ENCODE measurements at regions not wholly inside any gene's neighbourhood (a gene's known extent, or its start where the extent isn't known, plus 50 kb on each side); places are given as distances from the start of the nearest gene placed in this dataset.

GRCh38 chr10:124286621-124287020, 132.1 kb downstream of the OAT start:
- no peak for DNase-seq (ENCODE audit: low read depth)

- no peak for DNase-seq (ENCODE audit: low read depth)
Observed at GRCh38 chr10:124285587-124286527, 132.9 kb downstream of the OAT start.

DNA sequence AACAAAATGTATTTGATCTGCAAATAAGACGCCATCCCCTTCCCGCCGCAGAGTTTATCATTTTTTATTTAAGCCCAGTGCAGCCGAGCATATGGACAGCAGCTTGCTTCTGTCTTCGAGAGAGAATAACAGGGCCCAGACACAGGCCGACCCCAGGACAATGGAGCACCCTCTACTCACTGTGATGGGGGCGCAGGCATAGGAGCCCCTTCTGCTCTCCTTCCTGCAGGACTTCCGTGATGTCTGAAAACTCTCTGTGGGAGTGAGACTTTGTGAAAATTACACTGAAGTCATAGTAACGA, 134.8 kb downstream of the OAT start:
- DNase-seq (ENCODE audit: low read depth), result no peak

DNA sequence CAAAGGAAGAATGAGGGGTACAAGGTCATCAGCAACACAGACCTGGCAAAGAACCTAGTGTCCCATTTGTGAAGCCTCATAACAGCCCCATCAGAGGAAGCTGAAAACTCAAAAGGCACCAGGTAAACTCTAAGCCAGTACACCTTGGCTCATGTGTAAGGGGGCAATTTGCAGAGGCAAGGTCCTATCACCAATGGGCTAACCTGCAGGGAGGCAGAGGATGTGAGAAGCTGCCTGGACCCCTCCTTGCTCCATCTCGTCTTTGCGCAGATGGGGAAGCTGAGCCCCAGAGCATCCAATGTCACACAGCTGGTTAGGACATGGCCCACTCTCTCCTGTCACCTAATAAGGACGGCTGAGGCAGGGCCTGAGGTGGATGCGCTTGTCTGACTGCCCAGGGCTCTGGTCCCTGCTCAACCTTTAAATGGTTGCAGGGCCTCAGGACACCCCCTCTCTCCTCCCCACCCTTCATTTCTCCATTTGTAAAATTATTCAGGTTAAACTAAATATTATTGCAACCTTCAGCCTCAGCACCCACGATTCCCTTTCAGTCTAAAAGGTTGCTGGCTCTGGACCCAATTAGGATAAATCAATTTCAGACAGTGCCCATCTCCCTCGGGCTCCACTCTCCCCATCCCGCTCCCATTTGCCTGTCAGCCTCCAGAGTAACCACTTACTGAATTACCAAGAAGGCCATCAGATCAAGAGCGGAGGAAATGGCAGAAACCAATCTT, 135.3 kb downstream of the OAT start:
- no peak for DNase-seq (ENCODE audit: low read depth)

DNA sequence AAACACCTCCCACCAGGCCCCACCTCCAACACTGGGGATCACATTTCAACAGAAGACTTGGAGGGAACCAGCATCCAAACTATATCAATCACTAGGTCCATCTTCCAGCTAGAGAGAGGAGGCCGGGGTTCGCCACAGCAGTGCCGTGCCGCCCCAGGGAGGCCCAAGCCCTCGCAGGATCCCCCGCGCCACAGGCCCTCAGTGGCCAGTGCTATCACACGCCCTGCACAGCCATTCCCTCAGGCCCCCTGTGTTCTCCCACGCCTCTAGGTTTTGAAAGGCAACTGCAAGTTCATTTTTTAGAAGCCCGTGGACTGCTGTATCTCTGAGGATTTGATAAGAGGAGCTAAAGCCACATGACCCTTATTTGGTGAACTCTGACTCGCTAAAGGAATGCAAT, 136.4 kb downstream of the OAT start:
- DNase-seq (ENCODE audit: low read depth), result no peak

DNA sequence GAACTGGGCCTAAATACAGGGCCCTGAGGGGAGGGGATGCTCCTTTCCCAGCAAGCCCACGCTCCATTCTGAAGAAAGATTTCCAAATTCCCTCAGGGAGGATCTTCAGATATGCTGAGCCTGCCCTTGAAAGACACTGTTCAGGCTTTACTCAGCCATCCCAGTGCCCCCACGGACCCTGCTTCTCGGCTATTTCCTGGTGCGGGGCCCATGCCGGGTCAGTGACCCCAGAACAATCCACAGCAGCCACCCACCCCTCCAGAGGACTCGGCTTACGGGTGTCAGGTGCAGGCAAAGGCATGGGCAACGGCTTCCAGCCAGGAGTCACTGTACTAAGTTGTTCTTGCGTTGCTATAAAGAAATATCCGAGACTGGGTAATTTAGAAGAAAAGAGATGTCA, 137.1 kb downstream of the OAT start:
- no peak for DNase-seq (ENCODE audit: low read depth)

DNA sequence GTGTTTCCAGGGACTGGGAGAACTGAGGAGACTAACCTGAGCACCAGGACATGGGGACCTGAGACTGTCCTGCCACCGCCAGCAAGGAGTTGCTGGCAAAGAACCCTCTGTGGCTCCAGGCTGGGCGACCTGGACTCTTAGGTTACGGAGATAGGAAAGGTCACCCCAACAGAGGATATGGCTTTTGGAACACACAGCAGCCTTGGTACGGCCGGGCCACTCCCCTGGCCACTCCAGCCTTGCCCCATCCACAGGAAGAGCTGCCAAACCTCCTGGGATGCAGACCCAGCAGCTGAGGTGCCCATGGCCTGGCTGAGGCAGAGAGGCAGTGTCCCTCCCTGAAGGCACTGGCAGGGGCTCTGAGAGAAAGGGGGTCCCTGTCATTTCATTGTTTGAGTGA, 137.8 kb downstream of the OAT start:
- DNase-seq (ENCODE audit: low read depth), result no peak

GRCh38 chr10:124279882-124280281, 138.8 kb downstream of the OAT start:
- no peak for DNase-seq (ENCODE audit: low read depth)

DNA sequence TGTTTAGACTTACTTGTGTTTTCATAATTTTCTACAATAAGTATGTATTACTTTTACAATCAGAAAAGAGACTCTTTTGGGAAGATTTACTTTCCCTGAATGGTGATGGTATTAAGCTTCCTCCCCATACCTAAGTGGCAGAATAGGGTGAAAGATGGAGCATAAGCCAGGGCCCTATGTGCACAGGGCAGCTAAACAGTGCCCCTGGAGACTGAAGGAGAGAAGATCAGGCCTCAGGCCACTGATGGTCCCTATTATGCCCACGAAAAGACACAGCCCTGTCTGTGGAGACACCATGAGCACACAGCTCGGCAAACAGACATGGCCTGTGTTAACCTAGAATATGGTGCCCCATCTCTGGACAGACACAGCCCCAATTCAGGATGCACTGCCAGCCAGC, 139.4 kb downstream of the OAT start:
- DNase-seq (ENCODE audit: low read depth), result no peak

- DNase-seq (ENCODE audit: low read depth), result no peak
Observed at GRCh38 chr10:124278356-124278755, 140.4 kb downstream of the OAT start.

- DNase-seq (ENCODE audit: low read depth), result no peak
Observed at GRCh38 chr10:124273141-124273540, 145.6 kb downstream of the OAT start.

DNA sequence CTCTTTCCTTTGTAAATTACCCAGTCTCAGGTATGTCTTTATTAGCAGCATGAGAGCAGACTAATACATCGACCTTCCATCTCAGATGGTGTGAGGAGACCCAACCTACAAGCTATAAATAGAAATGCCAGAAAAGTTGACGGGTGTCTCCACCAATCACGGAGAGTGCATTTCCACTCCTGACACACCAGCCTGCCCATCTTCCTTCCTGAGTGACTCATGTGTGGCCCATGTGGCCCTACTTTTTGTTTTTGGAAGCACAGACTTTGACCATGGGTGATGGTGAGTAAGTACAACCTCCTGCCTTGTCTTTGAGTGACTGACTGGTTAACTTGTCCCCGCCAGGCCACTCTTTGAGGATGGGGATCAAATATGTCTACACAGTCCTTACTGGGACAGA, 147.0 kb downstream of the OAT start:
- no peak for DNase-seq (ENCODE audit: low read depth)

DNA sequence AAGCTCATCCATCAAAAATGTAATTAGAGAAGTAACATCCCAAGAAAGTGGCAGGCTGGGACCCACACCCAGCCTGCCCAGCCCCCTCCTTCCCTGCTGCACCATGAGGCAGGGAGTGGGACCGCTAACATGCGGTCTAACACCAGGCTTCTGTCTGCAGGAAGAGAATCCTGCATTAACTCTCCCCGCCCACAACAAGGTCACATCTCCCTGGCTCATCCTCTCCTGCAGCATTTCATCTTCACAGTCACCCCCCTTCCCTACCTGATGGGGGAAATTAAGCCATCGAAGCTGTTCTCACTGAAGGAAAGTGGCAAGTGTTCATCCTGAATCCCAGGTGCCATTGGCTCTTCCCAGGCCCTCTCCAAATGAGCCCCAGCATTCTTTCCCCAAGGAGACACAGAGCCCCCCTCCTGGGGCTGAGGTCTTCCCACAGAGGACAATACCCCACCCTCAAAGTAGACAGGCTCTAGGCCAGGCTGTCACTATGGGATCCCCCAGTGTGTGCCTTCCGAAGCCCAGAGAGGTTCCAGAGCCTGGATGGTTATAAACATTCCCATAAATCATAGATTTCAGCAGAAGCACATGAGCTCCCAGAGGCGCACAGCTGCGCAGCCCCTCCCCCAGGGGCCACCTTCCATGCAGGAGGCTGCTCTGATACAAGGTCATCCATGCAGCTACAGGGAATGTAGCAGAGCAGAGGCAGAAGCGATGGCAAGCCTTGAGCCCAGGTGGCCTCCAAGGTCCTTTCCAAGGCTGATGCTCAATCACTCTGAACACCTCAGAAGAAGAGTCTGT, 148.0 kb downstream of the OAT start:
- no peak for DNase-seq (ENCODE audit: low read depth)

DNA sequence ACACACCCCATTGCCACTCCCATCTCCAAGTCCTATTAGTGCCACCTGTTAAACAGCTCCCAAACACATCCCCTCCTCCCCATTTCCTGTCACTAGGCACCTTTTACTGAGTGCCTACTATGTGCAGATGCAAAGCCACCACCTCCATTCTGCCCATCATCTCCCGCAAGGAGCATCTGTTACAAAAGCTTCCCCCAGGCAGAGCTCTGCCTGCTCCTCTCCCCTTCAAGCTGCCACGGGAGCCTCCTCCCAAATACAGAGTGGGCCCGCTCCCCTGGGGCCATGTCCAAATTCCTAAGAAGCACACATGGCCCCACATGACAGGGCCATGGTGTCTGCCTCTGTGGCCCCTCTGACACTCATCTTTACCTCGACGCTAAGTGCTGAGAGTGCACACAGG, 149.7 kb downstream of the OAT start:
- no peak for DNase-seq (ENCODE audit: low read depth)

GRCh38 chr10:124267911-124268549, 150.7 kb downstream of the OAT start:
- DNase-seq (ENCODE audit: low read depth), result no peak

DNA sequence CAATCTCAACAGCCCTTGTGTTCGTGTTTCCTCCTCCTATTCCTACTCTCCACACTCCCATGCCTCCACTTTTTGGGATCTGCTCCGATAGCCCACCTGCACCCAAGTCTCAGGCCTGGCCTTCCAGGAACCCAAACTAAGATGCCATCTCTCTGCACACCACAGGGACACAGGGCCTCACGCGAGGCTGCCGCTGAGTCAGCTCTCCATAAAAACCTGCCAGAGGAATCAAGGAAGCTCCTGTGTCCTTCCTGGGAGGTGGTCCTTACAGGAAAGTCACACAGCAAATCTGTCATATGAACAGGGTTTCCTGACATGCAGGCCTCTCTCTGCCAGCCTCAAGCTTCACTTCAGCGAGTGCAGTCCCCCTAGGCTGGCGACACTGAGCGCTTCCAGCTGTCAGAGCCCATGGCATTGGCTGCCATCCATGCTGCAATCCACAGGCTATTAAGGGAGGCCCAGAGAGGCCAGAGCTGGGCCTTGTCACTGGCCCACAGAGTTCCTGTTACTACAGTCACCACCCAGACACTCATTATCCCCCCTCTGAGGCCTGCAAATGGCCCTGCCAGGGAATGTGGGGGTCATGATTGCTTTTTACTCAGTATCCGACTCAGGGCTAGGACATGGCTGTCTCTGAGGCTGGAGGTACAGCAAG, 151.4 kb downstream of the OAT start:
- DNase-seq (ENCODE audit: low read depth), result no peak

DNA sequence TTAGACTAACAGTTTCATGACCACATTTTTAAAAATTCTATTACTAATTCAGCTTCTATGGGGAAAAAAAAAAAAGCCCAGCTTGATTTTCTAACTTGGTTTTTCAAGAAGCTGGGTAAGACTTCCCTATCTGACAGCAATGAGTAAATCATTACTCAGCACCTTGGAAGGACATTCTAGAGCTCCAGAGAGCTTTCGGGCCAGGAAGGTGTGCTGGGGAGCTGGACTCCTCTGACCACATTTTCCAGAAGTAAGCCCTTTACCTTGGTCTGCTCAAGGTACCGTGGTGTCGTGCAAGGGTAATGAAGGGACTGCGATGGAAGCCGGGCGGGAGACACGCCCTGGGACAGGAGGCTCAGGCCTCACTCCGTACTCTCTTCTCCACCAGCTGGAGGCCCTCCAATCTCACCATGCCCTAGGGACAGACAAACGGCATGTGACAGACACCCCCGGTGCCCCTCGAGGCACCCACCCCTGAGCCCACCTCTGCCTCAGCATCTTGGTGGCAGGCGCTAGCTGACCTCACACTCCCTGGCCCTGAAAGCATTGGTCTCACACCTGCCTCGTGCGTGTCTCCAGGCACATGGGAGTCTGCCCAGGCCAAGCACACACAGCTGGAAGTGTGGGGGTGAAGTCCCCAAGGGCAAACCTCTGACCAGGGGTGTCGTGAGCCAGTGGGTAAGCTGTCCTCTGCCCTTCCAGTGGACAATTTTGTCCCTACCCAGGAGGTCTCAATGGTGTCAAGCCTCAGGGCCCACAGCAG, 152.1 kb downstream of the OAT start:
- no peak for DNase-seq (ENCODE audit: low read depth)

- no peak for DNase-seq (ENCODE audit: low read depth)
Observed at GRCh38 chr10:124265776-124266467, 152.8 kb downstream of the OAT start.

DNA sequence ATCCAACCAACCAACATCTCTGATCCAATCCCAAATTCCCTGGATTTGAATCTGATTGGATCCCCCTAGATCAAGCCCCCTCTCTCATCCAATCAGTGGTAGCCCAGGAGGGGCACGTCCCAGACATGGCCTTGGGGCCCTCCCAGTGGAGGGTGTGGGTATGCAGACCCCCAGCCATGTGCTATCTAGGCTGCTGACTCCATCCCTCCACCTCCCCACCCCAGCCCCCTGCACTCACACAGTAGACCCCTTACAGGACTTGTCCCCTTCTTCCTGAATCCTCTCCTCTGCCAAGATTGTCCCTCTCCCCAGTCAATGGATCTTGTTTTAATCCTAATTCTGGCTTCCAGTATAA, 153.4 kb downstream of the OAT start:
- DNase-seq (ENCODE audit: low read depth), result no peak

- DNase-seq (ENCODE audit: low read depth), result no peak
Observed at GRCh38 chr10:124264711-124265390, 153.9 kb downstream of the OAT start.
